Tibial artery (tissue), 4 donors: ENCODE measurements at regions not wholly inside any gene's neighbourhood (a gene's known extent, or its start where the extent isn't known, plus 50 kb on each side); places are given as distances from the start of the nearest gene placed in this dataset.

Experiments
- DNase-seq, 2 donors: peaks; one replicate each; pipeline ENCODE4 v3.0.0-alpha.2; 2019
- H3K27ac ChIP-seq, 2 donors: fragments of 200-600 bp; sonication (generic) in 1 of 2; 1 replicate in 1 of 2; 2 replicates in 1 of 2; pipeline ENCODE4 v1.5.1; 2018 to 2019; ENCODE audit warnings: mild to moderate bottlenecking in 1 of 2
- H3K27me3 ChIP-seq, 2 donors: fragments of 200-600 bp; sonication (generic) in 1 of 2; one replicate each; pipeline versions ENCODE4 v1.5.1 to v1.6.0; 2016 to 2019
- H3K36me3 ChIP-seq, 3 donors: fragments of 200-600 bp; sonication (generic) in 2 of 3; one replicate each; pipeline ENCODE4 v1.5.1; 2016 to 2019; ENCODE audit warnings: mild to moderate bottlenecking in 2 of 3
- H3K4me1 ChIP-seq, 4 donors: fragments of 200-600 bp; sonication (generic) in 2 of 4; 1 replicate in 3 of 4; 2 replicates in 1 of 4; pipeline ENCODE4 v1.5.1; 2016 to 2019
- H3K4me3 ChIP-seq, 2 donors: fragments of 200-600 bp; sonication (generic) in 1 of 2; 1 replicate in 1 of 2; 2 replicates in 1 of 2; pipeline ENCODE4 v1.5.1; 2018 to 2019; ENCODE audit warnings: mild to moderate bottlenecking in 2 of 2
- H3K9me3 ChIP-seq, 3 donors: fragments of 200-600 bp; sonication (generic) in 1 of 3; one replicate each; pipeline ENCODE4 v1.5.1; 2016 to 2019
- intact Hi-C: fragments of 100-400 bp; cut with DNase I; formaldehyde crosslinking; loops from one replicate; pipeline ENCODE4 v1.15.0; 2023; ENCODE audit warnings: low total_unique reads
- TF ChIP-seq, protein P1 (sequence below), 2 experiments: fragments of 200-600 bp in 1 of 2; fragments of 450-650 bp in 1 of 2; IDR thresholded peaks; one replicate each; pipeline ENCODE4 v1.5.1; 2017 to 2019; ENCODE audit warnings: antibody characterized with exemption in 2 of 2, mild to moderate bottlenecking in 1 of 2, moderate library complexity in 1 of 2

DNA sequence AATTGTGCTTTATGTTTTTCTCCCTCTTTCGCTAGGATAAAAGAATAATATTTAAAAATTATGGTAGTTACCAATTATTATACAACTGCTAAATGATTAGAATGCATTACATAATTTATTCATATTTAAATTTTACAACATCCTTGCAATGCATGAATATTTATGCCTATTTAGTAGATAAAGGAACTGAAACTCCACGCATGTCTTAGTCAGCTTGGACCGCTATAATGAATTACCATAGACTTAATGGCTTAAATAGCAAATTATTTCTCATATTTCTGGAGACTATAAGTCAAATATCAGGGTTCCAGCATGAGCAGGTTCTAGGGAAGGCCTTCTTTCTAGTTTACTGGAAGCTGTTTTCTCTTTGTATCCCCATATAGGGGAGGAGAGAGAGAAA, 1555.4 kb upstream of the ADGRL3 start:
- Histone ChIP-seq H3K36me3 (no peaks in the 10 kb centered on the region), H3K27me3 (no peaks in the 10 kb centered on the region), H3K4me3 (no peak overlapping the region), H3K9me3 (no peaks in the 10 kb centered on the region), H3K27ac (no peak overlapping the region), H3K4me1 (no peaks in the 10 kb centered on the region)
- TF ChIP-seq, protein P1, sequence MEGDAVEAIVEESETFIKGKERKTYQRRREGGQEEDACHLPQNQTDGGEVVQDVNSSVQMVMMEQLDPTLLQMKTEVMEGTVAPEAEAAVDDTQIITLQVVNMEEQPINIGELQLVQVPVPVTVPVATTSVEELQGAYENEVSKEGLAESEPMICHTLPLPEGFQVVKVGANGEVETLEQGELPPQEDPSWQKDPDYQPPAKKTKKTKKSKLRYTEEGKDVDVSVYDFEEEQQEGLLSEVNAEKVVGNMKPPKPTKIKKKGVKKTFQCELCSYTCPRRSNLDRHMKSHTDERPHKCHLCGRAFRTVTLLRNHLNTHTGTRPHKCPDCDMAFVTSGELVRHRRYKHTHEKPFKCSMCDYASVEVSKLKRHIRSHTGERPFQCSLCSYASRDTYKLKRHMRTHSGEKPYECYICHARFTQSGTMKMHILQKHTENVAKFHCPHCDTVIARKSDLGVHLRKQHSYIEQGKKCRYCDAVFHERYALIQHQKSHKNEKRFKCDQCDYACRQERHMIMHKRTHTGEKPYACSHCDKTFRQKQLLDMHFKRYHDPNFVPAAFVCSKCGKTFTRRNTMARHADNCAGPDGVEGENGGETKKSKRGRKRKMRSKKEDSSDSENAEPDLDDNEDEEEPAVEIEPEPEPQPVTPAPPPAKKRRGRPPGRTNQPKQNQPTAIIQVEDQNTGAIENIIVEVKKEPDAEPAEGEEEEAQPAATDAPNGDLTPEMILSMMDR (IDR thresholded peaks at IDR 0.05): no peak
- DNase-seq: no peak
- intact Hi-C loops: no loop called here

DNA sequence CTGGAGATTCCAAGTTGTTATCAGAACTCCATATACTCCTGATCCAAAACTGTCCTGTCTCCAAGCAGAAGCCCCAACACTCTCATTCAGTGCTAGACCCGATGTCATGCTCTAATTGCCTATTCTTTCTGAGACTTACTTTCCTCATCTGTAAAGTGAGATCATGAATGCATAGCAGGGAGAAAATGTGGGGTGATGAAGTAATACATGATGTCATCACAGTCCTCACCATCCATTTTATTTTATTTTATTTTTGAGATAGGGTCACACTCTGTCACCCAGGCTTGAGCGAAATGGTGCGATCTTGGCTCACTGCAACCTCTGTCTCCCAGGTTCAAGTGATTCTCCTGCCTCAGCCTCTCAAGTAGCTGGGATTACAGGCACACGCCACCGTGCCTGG, 1554.0 kb upstream of the ADGRL3 start:
- TF ChIP-seq, protein P1 (IDR thresholded peaks at IDR 0.05): no peak

DNA sequence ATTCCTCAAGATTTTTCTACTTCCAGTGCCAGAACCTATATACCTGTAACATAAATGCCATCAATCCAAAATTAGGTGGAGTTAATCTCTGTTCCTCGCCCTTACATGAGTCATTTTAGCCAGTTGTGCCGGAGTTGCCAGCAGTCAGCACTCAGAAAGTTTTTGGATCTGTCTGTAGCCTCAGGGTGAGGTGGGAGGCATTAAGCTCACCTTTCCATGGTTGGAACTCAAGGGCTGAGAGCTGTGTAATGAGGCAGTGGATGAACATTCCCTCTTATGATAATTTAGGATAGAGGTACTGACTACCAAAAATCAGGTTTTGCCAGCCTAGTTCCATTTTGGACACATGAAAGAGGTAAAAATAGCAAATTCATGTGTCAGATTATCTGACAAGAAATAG, 1553.1 kb upstream of the ADGRL3 start:
- Histone ChIP-seq H3K9me3 (no peaks in the 10 kb centered on the region), H3K27ac (no peak overlapping the region), H3K4me1 (no peaks in the 10 kb centered on the region), H3K4me3 (no peak overlapping the region), H3K27me3 (no peaks in the 10 kb centered on the region), H3K36me3 (no peaks in the 10 kb centered on the region)
- intact Hi-C loops: no loop called here
- TF ChIP-seq, protein P1 (IDR thresholded peaks at IDR 0.05): no peak
- DNase-seq: no peak

More for the DNA sequence above, 1554.0 kb upstream of the ADGRL3 start:
- H3K4me1 ChIP-seq: no peaks in the 10 kb centered on the region
- no peaks in the 10 kb centered on the region for H3K27me3 ChIP-seq
- H3K27ac ChIP-seq: no peak overlapping the region
- intact Hi-C loops: no loop called here
- no peaks in the 10 kb centered on the region for H3K9me3 ChIP-seq
- H3K4me3 ChIP-seq: no peak overlapping the region
- DNase-seq: no peak
- H3K36me3 ChIP-seq: no peaks in the 10 kb centered on the region

DNA sequence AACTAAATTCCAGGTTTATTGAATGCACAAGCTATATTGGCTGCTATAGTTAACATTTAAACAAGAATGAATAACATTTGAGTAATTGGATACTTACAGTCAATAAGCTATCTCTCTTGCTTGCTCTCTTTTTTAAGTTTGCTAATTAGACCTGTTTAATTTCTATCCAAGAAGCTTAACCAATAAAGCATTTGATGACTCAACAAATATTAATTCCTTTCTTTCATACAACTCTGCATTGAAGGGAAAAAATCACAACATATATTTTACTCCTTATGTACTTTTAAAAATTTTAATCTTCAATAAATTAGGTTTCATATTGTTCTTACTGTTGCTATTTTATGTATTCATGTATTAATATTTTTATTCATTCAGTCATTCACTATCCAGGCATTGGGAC, 1552.6 kb upstream of the ADGRL3 start:
- DNase-seq: no peak
- TF ChIP-seq, protein P1 (IDR thresholded peaks at IDR 0.05): no peak
- H3K36me3 ChIP-seq: no peaks in the 10 kb centered on the region
- H3K4me3 ChIP-seq: no peak overlapping the region
- H3K27me3 ChIP-seq: no peaks in the 10 kb centered on the region
- intact Hi-C loops: no loop called here
- no peaks in the 10 kb centered on the region for H3K4me1 ChIP-seq
- no peak overlapping the region for H3K27ac ChIP-seq
- no peaks in the 10 kb centered on the region for H3K9me3 ChIP-seq

DNA sequence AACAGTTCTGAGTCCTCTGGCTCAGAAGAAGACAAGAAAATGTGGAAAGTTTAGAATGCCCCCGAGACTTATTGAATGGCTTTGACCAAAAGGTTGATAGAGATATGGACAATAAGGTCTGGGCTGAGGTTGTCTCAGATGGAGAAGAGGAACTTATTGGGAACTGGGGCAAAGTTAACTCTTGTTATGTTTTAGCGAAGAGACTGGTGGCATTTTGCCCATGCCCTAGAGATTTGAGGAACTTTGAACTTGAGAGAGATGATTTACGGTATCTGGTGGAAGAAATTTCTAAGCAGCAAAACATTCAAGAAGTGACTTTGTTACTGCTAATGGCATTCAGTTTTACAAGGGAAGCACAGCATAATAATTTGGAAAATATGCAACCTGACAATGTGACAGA, 1549.3 kb upstream of the ADGRL3 start:
- Histone ChIP-seq H3K27ac (no peak overlapping the region), H3K4me1 (no peaks in the 10 kb centered on the region), H3K36me3 (no peaks in the 10 kb centered on the region), H3K4me3 (no peak overlapping the region), H3K9me3 (no peaks in the 10 kb centered on the region), H3K27me3 (no peaks in the 10 kb centered on the region)
- TF ChIP-seq, protein P1 (IDR thresholded peaks at IDR 0.05): no peak
- no peak for DNase-seq
- intact Hi-C loops: no loop called here

DNA sequence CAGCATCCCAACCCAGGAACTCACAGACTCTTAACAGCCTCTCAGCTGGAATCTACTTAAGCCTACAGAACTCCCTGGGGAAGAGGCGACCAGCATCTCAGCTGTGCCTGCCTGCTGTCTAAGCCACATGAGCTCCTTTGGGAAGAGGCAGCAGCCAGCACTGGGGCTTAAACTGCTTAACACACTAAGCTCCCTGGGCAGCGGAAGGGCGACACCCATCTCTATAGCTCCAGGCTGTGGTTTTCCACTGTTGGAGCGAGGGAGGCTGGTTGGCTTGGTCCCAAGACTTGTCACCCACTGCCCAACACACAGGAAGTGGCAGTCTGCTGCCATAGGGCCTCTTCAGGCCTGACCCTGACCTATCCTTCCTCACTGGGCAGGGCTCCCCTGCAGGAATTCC, 1544.1 kb upstream of the ADGRL3 start:
- TF ChIP-seq, protein P1 (IDR thresholded peaks at IDR 0.05): no peak
- DNase-seq: no peak
- Histone ChIP-seq H3K27ac (no peak overlapping the region), H3K27me3 (no peaks in the 10 kb centered on the region), H3K36me3 (no peaks in the 10 kb centered on the region), H3K4me1 (no peaks in the 10 kb centered on the region), H3K4me3 (no peak overlapping the region), H3K9me3 (no peaks in the 10 kb centered on the region)
- intact Hi-C loops: no loop called here
